GM21367 (cell line): ENCODE measurements at regions not wholly inside any gene's neighbourhood (a gene's known extent, or its start where the extent isn't known, plus 50 kb on each side); places are given as distances from the start of the nearest gene placed in this dataset.
"Not testable (repeated sequence)": the region's sequence is repeated elsewhere in the genome, so short reads cannot be mapped to it uniquely, and the experiment has no call there.

Experiments
- ATAC-seq: cut with Tn5 transposase; IDR thresholded peaks from one replicate; pipeline ENCODE4 v1.9.1; 2021; ENCODE audit not compliant: unreplicated experiment

GRCh38 chr1:66424530-66424929, 109.4 kb upstream of the SGIP1 start:
- ATAC-seq, result not testable (repeated sequence)

GRCh38 chr1:66426239-66426853, 107.6 kb upstream of the SGIP1 start:
- no peak for ATAC-seq

GRCh38 chr1:66430815-66431214, 103.1 kb upstream of the SGIP1 start:
- ATAC-seq, result not testable (repeated sequence)

- no peak for ATAC-seq
Observed at GRCh38 chr1:66431999-66432398, 102.0 kb upstream of the SGIP1 start.

GRCh38 chr1:66433611-66434010, 100.3 kb upstream of the SGIP1 start:
- ATAC-seq, result no peak

- no peak for ATAC-seq
Observed at GRCh38 chr1:66434096-66434495, 99.9 kb upstream of the SGIP1 start.

- ATAC-seq, result no peak
Observed at GRCh38 chr1:66435541-66435940, 98.4 kb upstream of the SGIP1 start.

- ATAC-seq, result peak; percentile 68
Observed at GRCh38 chr1:66436378-66437135, 97.4 kb upstream of the SGIP1 start.

GRCh38 chr1:66437136-66437401, 96.9 kb upstream of the SGIP1 start:
- ATAC-seq, result no peak

GRCh38 chr1:66438062-66438461, 95.9 kb upstream of the SGIP1 start:
- no peak for ATAC-seq

GRCh38 chr1:66438501-66438900, 95.5 kb upstream of the SGIP1 start:
- no peak for ATAC-seq

- ATAC-seq, result peak; percentile 48
Observed at GRCh38 chr1:66439031-66439740, 94.8 kb upstream of the SGIP1 start.

GRCh38 chr1:66443793-66444192, 90.2 kb upstream of the SGIP1 start:
- ATAC-seq, result no peak

GRCh38 chr1:66444438-66445265, 89.3 kb upstream of the SGIP1 start:
- ATAC-seq, result no peak

- ATAC-seq, result peak; percentile 91
Observed at GRCh38 chr1:66445492-66446181, 88.3 kb upstream of the SGIP1 start.

- ATAC-seq, result peak; percentile 43
Observed at GRCh38 chr1:66446261-66447001, 87.5 kb upstream of the SGIP1 start.

- ATAC-seq, result no peak
Observed at GRCh38 chr1:66450043-66450514, 83.9 kb upstream of the SGIP1 start.

GRCh38 chr1:66450847-66451246, 83.1 kb upstream of the SGIP1 start:
- ATAC-seq, result no peak

GRCh38 chr1:66452162-66452561, 81.8 kb upstream of the SGIP1 start:
- ATAC-seq, result no peak

GRCh38 chr1:66452982-66453381, 81.0 kb upstream of the SGIP1 start:
- no peak for ATAC-seq
